HG02885 (cell line): ENCODE measurements at regions not wholly inside any gene's neighbourhood (a gene's known extent, or its start where the extent isn't known, plus 50 kb on each side); places are given as distances from the start of the nearest gene placed in this dataset.
"Not testable (repeated sequence)": the region's sequence is repeated elsewhere in the genome, so short reads cannot be mapped to it uniquely, and the experiment has no call there.

Source experiments
- ATAC-seq: cut with Tn5 transposase; IDR thresholded peaks from one replicate; pipeline ENCODE4 v1.9.1; 2021; ENCODE audit warnings: mild to moderate bottlenecking; ENCODE audit not compliant: unreplicated experiment, poor library complexity

DNA sequence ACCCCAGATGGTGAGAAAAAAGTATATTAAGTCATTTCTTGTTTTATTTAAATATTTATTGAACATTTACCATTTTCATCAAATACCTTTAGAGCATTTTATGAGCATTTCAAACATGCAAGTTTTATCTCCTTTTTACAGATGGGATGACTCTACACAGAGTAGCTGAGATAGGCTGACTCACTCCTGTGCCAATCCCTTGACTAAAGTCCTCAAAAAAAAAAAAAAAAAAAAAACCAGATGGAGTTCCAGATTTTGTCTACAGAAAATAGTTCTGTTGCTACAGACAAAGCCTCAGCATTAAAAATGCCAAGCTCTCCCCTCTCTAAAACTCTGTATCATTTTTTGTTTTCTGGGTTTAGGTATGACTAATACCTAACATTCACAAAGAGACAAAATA lies 303.0 kb upstream of the PLD5 start:
- ATAC-seq = no peak

DNA sequence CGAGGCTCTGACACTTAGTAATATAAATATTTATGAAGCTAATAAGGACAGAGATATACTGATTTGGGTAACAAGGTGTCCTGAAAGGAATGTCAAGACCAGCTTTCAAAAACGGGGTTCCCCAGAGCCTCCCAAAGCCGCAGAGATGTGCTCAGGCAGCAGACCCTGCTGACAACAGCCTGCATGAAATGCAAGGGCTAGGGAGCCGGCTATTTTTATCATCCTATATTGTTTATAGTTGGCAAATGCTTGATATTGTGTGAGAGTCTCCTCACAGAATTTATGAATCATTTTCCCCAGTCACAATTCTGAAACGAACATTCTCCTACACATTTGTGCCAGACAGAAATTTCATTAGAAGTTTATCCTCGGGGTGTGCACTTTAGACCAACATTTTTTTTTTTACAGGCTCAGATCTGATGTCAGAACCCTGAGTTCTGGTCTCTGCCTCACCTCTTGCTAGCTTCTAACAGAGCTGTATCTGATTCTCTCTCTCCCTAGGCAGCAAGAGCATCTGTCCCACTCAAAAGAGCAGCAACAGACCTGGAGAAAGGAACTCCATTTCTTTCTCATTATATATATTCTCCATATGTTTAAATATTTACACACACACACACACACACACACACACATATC lies 302.3 kb upstream of the PLD5 start:
- no peak for ATAC-seq

DNA sequence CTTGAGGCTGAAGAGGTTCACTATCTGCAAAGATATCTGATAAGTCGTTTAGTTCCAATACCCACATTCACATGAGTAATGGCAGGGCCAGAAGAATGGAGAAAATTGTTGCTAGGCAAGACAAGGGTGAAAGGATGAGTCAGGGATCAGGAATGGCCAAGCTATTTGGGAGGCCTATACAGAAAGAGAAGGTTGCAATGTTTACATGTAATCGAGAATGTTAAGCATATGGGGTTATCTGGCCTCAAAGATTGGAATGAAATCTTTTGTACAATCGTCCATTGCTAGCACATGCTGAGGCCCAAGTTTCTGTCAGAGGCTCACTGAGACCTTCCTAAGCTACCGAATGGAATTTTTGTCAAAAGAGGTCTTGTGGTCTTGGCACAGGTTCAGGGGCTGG lies 299.9 kb upstream of the PLD5 start:
- ATAC-seq = no peak

DNA sequence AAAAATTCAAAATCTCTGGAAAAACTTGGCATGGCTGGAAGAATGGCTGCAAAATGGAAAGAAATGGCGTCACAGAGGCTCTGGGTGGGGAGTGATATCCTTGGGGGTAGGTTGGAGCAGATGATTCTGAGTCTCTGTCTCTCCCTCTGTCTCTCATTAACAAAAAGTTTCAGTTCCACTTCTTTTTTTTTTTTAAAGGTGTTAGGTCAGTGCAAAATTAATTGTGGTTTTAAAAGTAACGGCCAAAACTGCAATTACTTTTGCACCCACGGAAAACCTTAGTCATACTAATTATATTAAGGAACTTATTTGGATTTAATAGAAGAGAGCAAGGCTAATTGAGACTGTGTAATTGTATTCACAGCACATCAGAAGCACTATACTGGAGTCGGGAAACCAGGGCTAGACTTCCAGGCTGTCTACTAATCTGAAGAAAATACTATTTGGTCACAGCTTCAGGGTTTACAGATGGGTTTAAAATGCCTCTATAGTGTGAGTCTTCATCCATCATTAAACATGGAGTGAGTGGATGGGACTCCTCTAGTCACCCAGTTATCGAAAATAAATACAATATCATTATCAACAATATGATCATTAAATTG lies 289.1 kb upstream of the PLD5 start:
- ATAC-seq = peak; percentile 90

- no peak for ATAC-seq
Measured at GRCh38 chr1:242811092-242811840, 286.8 kb upstream of the PLD5 start.

DNA sequence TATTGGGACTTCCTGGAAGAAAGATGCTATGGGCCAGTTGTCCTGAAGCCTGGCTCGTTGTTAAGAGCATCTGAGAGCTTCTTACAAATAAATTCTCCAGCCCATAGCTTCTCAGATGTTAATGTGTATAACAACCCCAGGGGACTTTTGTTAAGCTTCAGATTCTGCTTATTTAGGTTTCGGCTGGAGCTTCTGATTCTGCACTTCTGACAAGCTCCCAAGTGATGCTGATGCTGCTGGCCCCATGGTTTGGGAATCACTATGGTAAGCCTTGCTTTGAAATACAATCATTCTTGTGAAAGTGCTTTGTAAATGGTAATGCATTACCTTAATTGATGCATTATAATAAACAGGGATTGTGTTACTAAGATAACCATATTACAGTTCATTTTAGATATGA lies 281.8 kb upstream of the PLD5 start:
- no peak for ATAC-seq

- ATAC-seq = not testable (repeated sequence)
Measured at GRCh38 chr1:242805360-242805759, 280.9 kb upstream of the PLD5 start.

DNA sequence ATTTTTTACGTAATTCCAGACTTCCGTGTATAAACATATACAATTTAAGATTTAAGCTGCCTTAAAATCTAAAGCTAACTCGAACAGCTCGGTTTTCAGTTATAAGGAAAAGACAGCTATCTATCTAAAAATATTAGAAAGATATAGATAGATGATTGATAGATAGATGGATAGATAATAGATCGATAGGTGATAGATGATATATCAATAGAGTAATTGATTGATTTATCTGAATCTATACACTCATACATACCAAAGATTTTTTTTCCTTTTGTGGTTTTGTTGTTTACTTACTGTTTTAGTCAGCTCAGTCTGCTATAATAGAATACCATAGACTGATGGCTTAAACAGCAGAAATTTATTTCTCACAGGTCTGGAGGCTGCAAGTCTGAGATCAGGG lies 278.5 kb upstream of the PLD5 start:
- ATAC-seq = no peak

GRCh38 chr1:242800521-242800920 lies 276.0 kb upstream of the PLD5 start:
- no peak for ATAC-seq

GRCh38 chr1:242797856-242798255 lies 273.4 kb upstream of the PLD5 start:
- no peak for ATAC-seq

DNA sequence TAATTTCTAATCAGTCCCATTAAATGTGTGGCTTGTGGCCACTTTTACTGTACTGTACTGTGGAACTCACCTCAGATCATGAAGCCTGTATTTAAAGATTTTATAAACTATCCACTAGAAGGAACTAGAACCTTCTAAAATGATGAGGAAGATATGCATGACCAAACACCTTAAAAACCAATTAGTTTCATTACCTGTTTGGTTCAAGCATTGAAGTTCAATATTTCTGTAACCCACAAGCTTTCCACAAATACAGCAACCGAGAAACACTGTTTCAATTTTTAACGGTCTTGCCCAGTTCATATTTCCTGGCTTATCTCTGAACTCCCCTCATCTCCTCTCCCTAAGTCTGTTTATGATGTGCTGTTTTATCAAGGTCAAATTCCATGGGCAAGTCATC lies 264.3 kb upstream of the PLD5 start:
- peak; percentile 83 for ATAC-seq

DNA sequence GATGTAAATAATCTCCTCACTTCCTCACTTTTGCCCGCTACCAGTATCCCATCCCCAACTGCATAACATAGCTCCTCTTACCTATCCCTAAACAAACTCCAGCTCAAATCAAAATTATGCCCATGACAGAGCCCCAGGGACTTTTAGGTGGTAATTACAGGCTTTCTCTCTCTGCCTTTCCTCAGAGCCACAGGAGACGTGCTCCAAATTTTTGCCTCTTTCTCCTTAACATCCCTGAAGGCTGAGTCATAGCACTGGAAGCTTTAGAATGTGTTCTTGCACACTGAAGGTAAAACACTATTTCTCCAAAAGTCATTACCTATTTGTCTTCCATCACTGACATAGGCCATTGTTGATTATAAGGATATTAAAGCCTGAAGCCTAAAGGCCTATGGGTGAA lies 263.5 kb upstream of the PLD5 start:
- ATAC-seq = no peak

DNA sequence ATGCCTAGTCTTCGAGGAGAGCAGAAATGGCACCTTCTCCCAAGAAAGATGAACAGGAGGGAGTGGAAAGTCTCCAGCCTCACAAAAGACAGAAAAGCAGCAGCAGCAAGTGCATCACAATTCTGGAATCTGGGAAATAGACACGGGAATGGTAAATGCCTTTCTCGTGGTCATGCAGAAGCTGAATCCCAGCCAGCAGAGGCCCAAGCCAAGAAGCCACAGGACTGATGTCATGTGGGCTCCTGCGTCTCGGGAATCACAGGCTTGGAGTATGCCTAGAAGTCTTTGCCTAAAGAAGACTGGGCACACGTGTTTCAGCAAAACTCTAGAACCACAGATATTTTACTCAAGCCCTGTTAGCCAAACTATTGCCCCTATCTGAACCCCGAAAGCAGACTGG lies 260.3 kb upstream of the PLD5 start:
- no peak for ATAC-seq

DNA sequence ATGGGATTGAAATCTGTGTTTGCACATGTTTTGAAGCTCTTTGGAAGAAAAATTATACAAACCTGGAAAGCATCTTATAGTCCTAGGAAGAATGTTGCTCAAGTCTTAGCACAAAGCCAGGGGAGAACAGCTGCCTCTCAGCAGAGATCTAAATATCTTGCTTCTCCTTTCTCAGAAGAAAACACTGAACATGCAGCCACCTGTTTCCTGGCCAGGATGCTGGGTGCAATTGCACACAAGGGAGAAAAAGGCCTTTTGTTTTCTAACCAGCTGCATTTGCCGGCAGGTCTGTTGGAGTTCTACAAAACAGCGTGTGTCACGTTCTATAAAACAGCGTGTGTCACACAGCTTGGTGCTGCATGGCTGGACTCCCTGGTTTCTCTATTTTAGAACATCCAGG lies 259.6 kb upstream of the PLD5 start:
- peak; percentile 59 for ATAC-seq

- ATAC-seq = no peak
Measured at GRCh38 chr1:242774256-242774655, 249.8 kb upstream of the PLD5 start.

DNA sequence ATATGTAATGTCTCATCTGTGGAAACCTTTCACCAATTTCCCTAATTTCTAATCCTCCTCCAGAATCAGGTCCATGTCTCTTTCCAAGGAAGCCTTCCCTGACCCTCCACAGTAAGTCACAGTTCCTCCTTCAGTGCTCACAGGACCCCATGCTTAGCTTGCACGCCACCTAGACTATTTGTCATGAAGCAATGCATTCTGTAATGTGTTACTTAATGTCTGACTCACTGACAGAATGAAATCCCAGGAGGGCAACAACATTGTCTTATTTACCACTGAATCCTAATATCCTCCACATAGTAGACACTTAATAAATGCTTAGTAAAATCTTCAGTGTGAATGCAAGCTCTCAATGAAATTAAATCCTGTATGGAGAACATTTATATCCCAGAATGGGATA lies 245.9 kb upstream of the PLD5 start:
- no peak for ATAC-seq

DNA sequence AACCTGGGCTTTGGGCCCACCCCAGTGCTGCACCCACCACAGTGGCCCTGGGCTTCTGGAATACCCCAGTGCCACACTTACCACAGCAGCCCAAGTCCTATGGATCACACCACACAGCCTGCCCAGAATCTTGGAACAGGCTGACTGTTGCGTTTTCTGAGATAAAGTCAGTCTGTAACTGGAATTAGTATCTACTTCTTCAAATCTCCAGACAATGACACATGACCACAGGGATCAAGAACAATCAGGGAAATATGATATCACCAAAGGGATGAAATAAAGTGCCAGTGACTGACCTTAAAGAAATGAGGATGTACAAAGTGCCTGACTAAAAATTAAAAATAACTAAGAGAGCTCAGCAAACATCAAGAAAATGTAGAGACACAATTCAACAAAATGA lies 239.7 kb upstream of the PLD5 start:
- ATAC-seq = no peak

DNA sequence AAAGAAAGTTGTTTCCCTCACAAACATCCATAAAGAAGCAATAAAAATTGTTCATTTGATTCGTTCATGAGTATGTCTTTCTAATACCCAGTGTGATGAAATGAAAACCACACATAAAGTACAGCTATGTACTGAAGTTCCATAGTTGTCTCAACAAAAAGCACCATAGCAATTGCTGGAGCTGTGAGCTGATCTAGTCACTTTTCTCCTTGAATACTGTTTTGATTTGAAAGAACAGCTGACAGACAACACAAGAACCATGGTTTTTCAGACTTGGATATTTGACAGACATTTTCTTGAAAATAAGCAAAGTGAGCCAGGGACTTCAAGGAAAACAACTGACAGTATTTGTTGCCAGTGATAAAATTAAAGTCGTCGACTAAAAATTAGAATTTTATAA lies 237.1 kb upstream of the PLD5 start:
- ATAC-seq = no peak

DNA sequence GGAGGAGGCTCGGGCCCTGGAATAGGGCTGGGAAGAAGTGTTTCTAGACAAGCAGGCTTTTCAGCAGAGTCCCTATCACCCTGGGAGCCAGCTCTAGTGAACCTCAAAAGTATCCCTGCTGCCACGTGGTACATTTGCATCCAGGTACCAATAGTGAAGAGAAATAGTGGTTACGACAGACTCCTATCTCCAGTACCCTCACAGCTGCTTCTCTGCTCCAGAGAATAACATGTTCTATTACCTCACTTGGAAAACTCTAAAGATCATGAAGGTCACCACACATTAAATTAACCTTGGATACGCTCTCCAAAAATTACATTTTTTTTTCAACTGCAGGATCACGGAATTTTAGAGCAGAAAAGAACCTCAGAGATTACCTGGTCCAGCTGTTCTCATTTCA lies 230.4 kb upstream of the PLD5 start:
- no peak for ATAC-seq

DNA sequence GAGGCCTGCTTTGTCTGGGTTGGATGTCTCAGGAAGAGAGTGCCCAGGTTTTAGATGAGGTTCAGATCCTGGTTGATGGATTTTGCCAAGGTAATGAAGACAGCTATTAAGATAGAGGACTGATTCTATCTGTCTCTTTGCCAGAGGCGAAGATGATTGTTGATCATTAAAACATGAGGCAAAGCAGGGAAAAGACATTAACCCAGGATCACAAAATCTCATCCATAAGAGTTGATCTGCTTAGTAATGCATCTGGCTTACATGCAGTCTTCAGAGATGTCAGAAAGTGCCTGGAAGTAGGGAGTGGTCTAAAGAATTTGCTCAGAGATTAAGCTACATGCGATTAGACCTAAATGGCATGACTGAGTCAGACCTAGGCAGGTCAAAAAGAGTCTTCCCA lies 229.6 kb upstream of the PLD5 start:
- no peak for ATAC-seq

GRCh38 chr1:242747233-242747632 lies 222.7 kb upstream of the PLD5 start:
- no peak for ATAC-seq

DNA sequence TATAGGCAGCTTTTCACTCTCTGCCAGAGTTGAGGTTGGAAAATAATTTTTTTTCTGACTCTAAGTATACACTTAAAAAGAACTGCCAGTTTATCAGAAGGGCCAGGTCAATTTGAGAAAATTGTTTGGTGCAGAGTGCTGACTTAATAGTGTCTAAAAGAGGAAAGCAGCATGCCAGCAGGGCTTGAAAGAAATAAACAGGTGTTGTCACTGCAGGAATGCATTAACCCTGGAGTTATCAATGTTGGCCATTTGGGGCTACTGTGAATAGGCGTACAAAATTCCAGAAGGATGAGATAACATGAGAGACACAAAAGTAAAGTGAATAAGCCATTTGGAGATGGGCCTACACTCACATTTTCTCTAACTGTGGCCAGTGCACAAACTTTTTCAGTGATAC lies 220.6 kb upstream of the PLD5 start:
- ATAC-seq = no peak
